SKM-1 (cell line): ENCODE measurements at regions not wholly inside any gene's neighbourhood (a gene's known extent, or its start where the extent isn't known, plus 50 kb on each side); places are given as distances from the start of the nearest gene placed in this dataset.
A peak's percentile ranks its signal among the peaks of the same experiment; 100 is the strongest.

ENCODE experiments used
- DNase-seq: peaks from one replicate; lab custom pipeline; 2025; ENCODE audit not compliant: unreplicated experiment; lab: John Stamatoyannopoulos, UW

GRCh38 chr6:87858440-87858839 lies 156.4 kb upstream of the AKIRIN2 start:
- no peak for DNase-seq

DNA sequence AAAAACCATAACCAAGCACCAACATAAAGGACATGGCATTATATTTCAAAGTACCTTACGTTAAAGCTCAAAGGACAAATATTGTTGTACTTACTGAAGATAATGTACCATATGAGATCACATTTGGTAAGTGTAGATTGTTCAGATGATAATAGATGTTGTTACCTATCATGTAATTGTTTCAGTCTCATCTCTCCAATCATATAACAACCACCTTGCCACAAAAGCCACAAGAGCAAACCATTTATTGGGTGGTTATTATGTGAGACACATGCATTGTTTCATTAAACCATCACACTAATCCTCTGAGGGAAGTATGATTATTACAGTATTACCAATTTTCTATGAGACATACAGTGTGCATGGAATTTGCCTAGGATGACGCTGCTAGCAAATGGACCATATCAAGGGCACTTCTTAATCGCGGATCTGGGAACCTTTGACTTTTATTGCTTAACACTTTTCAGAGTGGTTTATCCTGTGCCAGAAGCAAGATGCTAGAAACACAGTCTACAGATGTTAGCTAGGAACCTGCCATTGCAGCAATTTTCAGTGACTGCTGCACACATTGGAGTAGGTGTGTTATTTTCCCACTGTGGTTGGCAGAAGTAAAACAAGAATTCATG lies 149.8 kb upstream of the AKIRIN2 start:
- DNase-seq: no peak

DNA sequence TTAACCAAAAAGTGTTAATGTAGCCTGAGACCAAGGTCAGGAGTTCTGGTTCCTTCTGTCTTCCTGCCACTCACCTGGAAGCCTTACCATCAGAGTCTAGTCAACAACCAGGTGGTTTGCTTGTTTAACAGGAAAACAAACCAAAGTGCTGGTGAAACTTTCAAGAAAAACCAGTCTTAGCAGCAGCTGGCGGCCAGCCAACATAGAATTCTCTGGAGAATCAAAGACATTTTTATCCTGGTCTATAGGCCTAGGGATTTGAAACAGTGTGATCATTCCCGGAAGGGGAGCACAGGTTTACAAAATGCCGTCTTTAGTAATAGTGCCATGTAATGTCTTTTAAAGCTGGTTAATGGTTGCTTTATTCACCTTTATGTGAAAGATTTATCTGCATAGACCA lies 146.6 kb upstream of the AKIRIN2 start:
- no peak for DNase-seq

DNA sequence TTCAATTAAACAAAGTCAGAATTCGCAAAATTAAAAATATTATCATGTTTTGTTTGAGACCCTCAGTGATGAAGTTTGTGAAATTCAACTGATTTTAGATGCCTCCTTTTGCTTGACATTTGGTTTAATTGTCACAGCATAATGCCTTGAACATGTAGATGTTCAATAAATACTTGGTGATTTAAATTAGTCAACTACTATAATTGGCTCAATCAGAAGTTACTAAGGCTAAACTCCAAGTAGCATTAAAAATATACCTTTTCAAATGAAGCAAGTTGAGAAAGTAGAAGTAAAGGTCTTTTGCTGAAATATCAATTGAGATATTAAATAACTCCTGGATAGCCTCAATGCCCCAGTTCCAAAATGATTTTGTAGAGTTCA lies 145.8 kb upstream of the AKIRIN2 start:
- no peak for DNase-seq

- DNase-seq: no peak
Measured at GRCh38 chr6:87847135-87847829, 145.2 kb upstream of the AKIRIN2 start.

GRCh38 chr6:87846434-87846833 lies 144.4 kb upstream of the AKIRIN2 start:
- no peak for DNase-seq

DNA sequence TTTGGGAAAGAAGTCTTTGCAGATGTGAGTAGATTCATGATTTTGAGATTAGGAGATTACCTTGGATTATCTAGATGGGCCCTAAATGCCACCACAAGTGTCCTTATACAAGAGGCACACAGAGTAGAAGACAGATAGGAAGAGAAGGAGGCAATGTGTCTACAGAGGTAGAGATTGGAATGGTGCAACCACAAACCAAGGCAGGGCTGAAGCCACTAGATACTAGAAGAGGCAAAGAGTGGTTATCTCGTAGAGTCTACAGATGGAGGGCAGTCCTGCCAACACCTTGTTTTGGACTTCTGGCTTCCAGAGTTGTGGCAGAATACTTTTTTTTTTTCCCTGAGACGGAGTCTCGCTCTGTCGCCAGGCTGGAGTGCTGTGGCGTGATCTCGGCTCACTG lies 138.3 kb upstream of the AKIRIN2 start:
- DNase-seq: no peak

DNA sequence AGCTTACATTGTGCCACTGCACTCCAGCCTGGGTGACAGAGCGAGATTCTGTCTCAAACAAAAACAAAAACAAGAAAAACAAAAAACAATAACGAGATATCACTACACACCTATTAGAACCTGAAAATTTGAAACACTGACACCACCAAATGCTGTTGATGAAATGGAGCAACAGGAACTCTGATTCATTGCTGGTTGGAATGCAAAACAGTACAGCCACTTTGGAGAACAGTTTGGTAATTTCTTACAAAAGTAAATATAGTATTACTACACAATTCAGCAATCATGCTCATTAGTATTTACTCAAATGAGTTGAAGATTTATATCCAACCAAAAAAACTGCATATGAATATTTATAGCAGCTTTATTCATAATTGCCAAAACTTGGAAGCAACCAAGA lies 135.8 kb upstream of the AKIRIN2 start:
- no peak for DNase-seq

DNA sequence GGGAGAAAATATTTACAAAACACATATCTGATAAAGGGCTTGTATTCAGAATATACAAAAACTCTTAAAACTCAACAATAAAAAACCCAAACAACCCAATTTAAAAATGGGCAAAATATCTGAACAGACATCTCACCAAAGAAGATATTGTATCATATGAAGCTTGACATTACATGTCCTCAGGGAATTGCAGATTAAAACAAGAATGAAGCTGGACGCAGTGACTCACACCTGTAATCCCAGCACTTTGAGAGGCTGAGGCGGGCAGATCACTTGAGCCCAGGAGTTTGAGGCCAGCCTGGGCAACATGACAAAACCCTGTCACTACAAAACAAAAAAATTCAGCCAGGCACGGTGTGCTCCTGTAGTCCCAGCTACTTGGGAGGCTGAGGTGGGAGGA lies 135.4 kb upstream of the AKIRIN2 start:
- DNase-seq: no peak

DNA sequence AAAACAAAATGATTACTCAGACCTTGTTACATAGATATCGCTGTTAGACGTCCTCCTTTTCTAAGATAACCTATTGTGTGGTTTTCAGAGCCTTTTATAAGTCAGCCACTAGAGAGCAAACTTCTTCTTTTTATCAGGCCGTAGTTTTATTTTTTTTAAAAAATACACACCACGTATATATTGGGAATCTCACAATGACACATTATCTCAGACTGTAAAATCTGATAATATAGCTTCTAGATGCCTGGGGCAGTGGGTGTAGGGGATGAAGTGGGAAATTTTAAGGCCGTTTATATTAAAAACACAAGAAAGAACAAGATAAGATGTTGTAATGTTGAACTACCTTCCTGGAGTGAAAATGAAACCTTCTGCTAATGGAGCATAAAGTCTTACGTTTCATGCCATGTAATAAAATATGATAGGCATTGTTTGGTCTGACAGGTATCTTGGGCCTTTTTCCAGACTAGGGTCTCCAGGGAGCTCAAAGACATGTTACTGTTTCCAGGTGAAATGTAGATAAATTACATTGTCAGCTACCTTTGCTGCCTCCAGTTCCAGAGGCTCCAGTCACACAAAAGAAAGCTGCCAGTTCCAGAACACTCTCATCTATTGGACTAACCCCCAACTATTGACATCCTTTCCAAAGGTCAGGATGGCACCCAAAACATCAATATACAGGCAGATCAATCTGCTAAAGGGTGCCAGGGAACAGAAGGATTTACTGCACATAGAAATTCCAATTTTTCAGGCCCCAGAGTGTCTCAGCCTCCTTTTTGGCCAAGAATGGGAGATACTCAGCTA lies 130.2 kb upstream of the AKIRIN2 start:
- DNase-seq: peak; percentile 19

GRCh38 chr6:87830907-87831306 lies 128.9 kb upstream of the AKIRIN2 start:
- no peak for DNase-seq

DNA sequence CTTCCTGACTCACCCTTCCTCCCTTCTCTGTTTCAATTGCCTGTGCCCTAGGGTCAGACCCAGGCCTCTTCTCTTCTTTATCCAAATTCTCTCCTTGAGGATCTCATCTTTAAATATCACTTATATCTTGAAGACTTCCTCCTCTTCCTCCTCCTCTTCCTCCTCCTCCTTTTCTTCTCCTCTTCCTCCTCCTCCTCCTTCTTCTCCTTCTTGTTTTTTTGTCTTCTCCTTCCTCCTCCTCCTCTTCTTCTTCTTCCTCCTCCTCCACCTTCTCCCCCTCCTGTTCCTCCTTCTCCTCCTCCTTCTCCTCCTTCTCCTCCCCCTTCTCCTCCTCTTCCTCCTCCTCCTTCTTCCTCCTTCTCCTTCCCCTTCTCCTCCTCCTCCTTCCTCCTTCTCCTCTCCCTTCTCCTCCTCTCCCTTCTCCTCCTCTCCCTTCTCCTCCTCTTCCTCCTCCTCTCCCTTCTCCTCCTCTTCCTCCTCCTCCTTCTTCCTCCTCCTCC lies 127.6 kb upstream of the AKIRIN2 start:
- DNase-seq: no peak

- no peak for DNase-seq
Measured at GRCh38 chr6:87828044-87828443, 126.0 kb upstream of the AKIRIN2 start.

GRCh38 chr6:87827346-87827745 lies 125.3 kb upstream of the AKIRIN2 start:
- no peak for DNase-seq

DNA sequence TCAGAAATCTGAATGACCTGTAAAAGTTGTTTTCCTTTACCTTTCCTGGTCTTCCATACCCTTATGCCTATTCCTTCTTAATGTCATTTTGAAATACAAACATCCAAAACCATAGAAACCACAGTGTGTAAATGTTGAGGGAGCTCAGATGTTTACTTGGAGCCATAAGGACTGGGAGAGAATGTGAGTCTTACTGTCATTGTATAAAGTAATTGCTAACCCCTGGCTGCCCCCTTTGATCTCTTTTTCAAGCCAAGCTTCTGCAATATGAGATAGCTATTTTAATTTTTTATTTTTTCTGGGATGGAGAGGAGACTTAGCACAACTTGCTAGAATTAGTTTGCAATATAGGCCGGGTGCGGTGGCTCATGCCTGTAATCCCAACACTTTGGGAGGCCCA lies 124.4 kb upstream of the AKIRIN2 start:
- DNase-seq: no peak

DNA sequence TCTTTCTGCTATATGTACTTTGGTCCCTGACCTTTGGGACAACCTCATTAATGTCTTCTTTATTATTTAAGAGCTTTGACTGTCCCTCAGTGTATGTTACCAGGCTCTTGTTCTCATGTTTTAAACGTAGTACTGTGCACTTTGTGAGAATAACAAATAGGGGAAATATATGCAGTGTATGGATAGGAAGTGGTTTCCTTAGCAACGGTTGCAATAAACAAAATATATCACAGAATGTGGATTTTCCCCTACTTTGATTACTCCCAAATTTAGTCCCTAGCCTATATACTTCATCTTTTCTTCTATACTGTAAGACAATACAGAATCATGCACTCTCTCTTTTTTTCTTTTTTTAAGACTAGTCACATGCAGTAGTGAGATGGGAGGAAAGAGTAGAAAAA lies 123.8 kb upstream of the AKIRIN2 start:
- no peak for DNase-seq

GRCh38 chr6:87824958-87825491 lies 123.0 kb upstream of the AKIRIN2 start:
- DNase-seq: no peak

DNA sequence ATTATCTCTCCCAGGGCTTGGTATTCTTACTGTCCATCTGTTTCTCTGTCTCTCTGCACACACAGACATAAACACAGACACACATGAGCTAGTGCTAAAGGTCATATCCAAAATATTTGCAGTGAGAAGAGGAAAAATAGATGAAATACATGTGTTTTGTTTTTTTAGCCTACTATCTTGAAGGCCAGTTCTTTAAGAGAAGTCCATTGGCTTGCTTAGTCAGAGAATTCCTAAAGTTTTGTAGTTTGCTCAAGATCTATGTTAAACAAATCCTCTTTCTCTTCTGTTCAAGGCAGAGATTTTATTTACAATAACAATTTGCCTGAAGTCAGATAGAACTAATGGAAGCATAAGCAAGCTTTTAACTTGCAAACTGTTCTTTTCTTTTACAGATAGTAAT lies 120.0 kb upstream of the AKIRIN2 start:
- no peak for DNase-seq

- no peak for DNase-seq
Measured at GRCh38 chr6:87820343-87820984, 118.4 kb upstream of the AKIRIN2 start.

GRCh38 chr6:87817183-87817582 lies 115.2 kb upstream of the AKIRIN2 start:
- DNase-seq: no peak

GRCh38 chr6:87815449-87815848 lies 113.4 kb upstream of the AKIRIN2 start:
- DNase-seq: no peak
